ENCODE measurements at regions not wholly inside any gene's neighbourhood (a gene's known extent, or its start where the extent isn't known, plus 50 kb on each side); places are given as distances from the start of the nearest gene placed in this dataset.

DNA sequence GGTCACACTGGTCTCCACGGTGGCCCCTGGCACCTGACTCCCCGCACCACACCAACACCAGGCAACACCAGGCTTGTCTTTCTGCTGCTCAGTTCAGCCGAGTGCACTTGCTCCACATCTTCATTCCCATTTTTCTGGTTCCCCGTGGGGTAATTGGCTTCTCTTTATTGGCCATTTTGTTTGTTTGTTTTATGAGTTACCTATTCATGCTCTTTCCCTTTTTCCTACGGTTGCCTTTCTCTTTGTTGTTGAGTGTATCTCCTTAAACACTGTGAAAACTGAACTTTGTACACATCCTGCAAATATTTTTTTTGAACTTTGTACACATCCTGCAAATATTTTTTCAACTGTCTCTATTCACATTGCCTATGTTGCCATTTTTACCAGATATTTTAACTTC lies 834.0 kb downstream of the BRD1 start (continued):
- TF ChIP-seq ZNF282 (IDR thresholded peaks at IDR 0.05; ENCODE audit: partially characterized antibody) (no peak), EHMT2 (IDR thresholded peaks at IDR 0.05; ENCODE audit: borderline replicate concordance, low read depth, low read length) (peak; percentile 61; the same call in 1 of the 2 replicates), TBX2 (CRISPR knock-in tag; IDR thresholded peaks at IDR 0.05; ENCODE audit: borderline replicate concordance) (peak; percentile 23; the same call in 1 of the 2 replicates), NPAS2 (CRISPR knock-in tag; IDR thresholded peaks at IDR 0.05; ENCODE audit: borderline replicate concordance) (no peak), ZNF577 (CRISPR knock-in tag; IDR thresholded peaks at IDR 0.05; ENCODE audit: borderline replicate concordance, low read depth) (no peak), THRA (CRISPR knock-in tag; IDR thresholded peaks at IDR 0.05; ENCODE audit: borderline replicate concordance) (no peak), ZNF589 (CRISPR knock-in tag; conservative IDR thresholded peaks at IDR 0.05) (no peak), NCOR1 (IDR thresholded peaks at IDR 0.05; ENCODE audit: borderline replicate concordance, low read length) (peak; percentile 73; the same call in 1 of the 2 replicates), WIZ (CRISPR knock-in tag; IDR thresholded peaks at IDR 0.05) (no peak), FOXA3 (CRISPR knock-in tag; IDR thresholded peaks at IDR 0.05) (peak; percentile 82), ZNF460 (CRISPR knock-in tag; IDR thresholded peaks at IDR 0.05; ENCODE audit: borderline replicate concordance) (no peak), EED (CRISPR knock-in tag; IDR thresholded peaks at IDR 0.05) (no peak), ZFP36L1 (CRISPR knock-in tag; IDR thresholded peaks at IDR 0.05) (no peak)
- TF ChIP-seq, protein P1, sequence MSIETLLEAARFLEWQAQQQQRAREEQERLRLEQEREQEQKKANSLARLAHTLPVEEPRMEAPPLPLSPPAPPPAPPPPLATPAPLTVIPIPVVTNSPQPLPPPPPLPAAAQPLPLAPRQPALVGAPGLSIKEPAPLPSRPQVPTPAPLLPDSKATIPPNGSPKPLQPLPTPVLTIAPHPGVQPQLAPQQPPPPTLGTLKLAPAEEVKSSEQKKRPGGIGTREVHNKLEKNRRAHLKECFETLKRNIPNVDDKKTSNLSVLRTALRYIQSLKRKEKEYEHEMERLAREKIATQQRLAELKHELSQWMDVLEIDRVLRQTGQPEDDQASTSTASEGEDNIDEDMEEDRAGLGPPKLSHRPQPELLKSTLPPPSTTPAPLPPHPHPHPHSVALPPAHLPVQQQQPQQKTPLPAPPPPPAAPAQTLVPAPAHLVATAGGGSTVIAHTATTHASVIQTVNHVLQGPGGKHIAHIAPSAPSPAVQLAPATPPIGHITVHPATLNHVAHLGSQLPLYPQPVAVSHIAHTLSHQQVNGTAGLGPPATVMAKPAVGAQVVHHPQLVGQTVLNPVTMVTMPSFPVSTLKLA (IDR thresholded peaks at IDR 0.05) = no peak
- TF ChIP-seq, protein P2, sequence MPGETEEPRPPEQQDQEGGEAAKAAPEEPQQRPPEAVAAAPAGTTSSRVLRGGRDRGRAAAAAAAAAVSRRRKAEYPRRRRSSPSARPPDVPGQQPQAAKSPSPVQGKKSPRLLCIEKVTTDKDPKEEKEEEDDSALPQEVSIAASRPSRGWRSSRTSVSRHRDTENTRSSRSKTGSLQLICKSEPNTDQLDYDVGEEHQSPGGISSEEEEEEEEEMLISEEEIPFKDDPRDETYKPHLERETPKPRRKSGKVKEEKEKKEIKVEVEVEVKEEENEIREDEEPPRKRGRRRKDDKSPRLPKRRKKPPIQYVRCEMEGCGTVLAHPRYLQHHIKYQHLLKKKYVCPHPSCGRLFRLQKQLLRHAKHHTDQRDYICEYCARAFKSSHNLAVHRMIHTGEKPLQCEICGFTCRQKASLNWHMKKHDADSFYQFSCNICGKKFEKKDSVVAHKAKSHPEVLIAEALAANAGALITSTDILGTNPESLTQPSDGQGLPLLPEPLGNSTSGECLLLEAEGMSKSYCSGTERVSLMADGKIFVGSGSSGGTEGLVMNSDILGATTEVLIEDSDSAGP (CRISPR knock-in tag; IDR thresholded peaks at IDR 0.05; ENCODE audit: borderline replicate concordance) = no peak
- TF ChIP-seq, protein P3, sequence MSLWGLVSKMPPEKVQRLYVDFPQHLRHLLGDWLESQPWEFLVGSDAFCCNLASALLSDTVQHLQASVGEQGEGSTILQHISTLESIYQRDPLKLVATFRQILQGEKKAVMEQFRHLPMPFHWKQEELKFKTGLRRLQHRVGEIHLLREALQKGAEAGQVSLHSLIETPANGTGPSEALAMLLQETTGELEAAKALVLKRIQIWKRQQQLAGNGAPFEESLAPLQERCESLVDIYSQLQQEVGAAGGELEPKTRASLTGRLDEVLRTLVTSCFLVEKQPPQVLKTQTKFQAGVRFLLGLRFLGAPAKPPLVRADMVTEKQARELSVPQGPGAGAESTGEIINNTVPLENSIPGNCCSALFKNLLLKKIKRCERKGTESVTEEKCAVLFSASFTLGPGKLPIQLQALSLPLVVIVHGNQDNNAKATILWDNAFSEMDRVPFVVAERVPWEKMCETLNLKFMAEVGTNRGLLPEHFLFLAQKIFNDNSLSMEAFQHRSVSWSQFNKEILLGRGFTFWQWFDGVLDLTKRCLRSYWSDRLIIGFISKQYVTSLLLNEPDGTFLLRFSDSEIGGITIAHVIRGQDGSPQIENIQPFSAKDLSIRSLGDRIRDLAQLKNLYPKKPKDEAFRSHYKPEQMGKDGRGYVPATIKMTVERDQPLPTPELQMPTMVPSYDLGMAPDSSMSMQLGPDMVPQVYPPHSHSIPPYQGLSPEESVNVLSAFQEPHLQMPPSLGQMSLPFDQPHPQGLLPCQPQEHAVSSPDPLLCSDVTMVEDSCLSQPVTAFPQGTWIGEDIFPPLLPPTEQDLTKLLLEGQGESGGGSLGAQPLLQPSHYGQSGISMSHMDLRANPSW (CRISPR knock-in tag; IDR thresholded peaks at IDR 0.05; ENCODE audit: borderline replicate concordance) = no peak
- TF ChIP-seq, protein P4, sequence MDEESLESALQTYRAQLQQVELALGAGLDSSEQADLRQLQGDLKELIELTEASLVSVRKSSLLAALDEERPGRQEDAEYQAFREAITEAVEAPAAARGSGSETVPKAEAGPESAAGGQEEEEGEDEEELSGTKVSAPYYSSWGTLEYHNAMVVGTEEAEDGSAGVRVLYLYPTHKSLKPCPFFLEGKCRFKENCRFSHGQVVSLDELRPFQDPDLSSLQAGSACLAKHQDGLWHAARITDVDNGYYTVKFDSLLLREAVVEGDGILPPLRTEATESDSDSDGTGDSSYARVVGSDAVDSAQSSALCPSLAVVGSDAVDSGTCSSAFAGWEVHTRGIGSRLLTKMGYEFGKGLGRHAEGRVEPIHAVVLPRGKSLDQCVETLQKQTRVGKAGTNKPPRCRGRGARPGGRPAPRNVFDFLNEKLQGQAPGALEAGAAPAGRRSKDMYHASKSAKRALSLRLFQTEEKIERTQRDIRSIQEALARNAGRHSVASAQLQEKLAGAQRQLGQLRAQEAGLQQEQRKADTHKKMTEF (CRISPR knock-in tag; IDR thresholded peaks at IDR 0.05) = 0 out of 2 replicates have a peak, but pooled peaks have one; percentile 27

Measured in HepG2 (cell line).